Kidney (tissue), 13 donors: ENCODE measurements at regions not wholly inside any gene's neighbourhood (a gene's known extent, or its start where the extent isn't known, plus 50 kb on each side); places are given as distances from the start of the nearest gene placed in this dataset.
"Not testable (repeated sequence)": the region's sequence is repeated elsewhere in the genome, so short reads cannot be mapped to it uniquely, and the experiment has no call there.

Source experiments
- DNase-seq, 5 donors: peaks; one replicate each; pipeline ENCODE4 v3.0.0-alpha.2; 2013 to 2020
- FAIRE-seq: peaks from 2 replicates; lab custom pipeline; 2012; peaks lifted over from hg19 to GRCh38; lab: Jason Lieb, UNC
- H3K27ac ChIP-seq, 2 donors: one replicate each; pipeline ENCODE4 v1.7.0; 2013; ENCODE audit warnings: low read depth in 2 of 2, low read length in 2 of 2, inconsistent platforms in 1 of 2
- H3K27me3 ChIP-seq: one replicate; pipeline ENCODE4 v1.7.1; 2013; ENCODE audit warnings: low read length, inconsistent platforms; ENCODE audit not compliant: control insufficient read depth, insufficient read depth
- H3K36me3 ChIP-seq, 3 donors: one replicate each; pipeline versions ENCODE4 v1.7.0 to v1.7.1; 2013; ENCODE audit warnings: low read length in 3 of 3, control low read depth in 1 of 3, inconsistent platforms in 1 of 3; ENCODE audit not compliant: insufficient read depth in 3 of 3, control insufficient read depth in 2 of 3
- H3K4me1 ChIP-seq, 3 donors: one replicate each; pipeline versions ENCODE4 v1.7.0 to v1.7.1; 2013; ENCODE audit warnings: low read length in 3 of 3, inconsistent platforms in 1 of 3, low read depth in 1 of 3; ENCODE audit not compliant: control insufficient read depth in 2 of 3, insufficient read depth in 2 of 3
- H3K4me3 ChIP-seq, 3 donors: one replicate each; pipeline versions ENCODE4 v1.7.0 to v1.8.1; 2013; ENCODE audit warnings: low read length in 3 of 3, control low read depth in 1 of 3, inconsistent platforms in 1 of 3
- H3K9ac ChIP-seq, 3 donors: one replicate each; pipeline versions ENCODE4 v1.7.0 to v1.7.1; 2013; ENCODE audit warnings: low read length in 3 of 3, control low read depth in 1 of 3, inconsistent platforms in 1 of 3
- H3K9me3 ChIP-seq, 3 donors: one replicate each; pipeline versions ENCODE4 v1.7.0 to v1.7.1; 2013; ENCODE audit warnings: low read length in 3 of 3, control low read depth in 1 of 3, inconsistent platforms in 1 of 3; ENCODE audit not compliant: control insufficient read depth in 2 of 3, insufficient read depth in 1 of 3
- intact Hi-C: fragments of 100-400 bp; cut with DNase I; formaldehyde crosslinking; loops from one replicate; pipeline ENCODE4 v1.11.1; 2022
- TF ChIP-seq, protein P1 (sequence below): IDR thresholded peaks from 3 replicates; pipeline ENCODE4 v1.5.1; 2012; ENCODE audit warnings: mild to moderate bottlenecking, moderate library complexity, borderline replicate concordance; ENCODE audit not compliant: insufficient read depth; ENCODE audit errors: extremely low read depth
- donor health status: control.
- donor health status: control.
- donor health status: control.
- donor health status: control.
- donor health status: control.
- donor health status: DM: yes; HTN: yes; CAD: no.
- donor health status: Normal renal cell carcinoma (clear cell type).

DNA sequence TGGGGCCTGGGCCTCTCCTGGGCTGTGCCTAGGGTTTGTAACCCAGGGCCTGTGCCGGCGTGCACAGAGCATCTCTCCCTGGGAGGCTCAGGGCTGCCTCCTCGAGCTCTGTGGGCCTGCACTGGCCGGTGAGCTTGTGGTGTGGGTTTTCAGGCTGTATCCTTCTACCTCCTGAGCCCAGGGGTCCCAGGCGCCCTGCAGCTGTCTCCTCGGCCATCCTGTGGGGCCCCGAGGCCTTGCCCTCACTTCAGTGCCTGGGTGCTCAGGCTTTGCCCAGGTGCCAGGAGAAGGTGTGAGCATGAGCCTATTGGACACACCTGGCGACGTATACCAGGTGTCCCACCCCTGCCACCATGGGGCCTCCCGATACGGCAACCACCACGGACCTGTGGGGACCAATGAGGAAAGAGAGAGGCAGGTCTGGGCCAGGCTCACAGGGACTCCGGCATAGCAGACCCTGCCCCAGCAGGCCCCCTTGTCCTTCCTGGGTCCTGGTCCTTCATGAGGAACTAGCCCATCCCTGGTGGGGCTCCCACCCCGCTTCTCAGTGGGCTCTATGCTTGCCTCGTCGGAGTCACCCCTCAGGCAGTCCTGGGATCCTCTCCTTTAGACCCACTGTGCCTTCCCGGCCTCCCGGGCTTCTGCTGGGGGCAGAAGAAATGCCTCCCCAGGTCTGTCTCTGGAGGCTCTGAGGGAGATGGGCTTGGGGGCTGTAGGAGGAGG, 400.2 kb downstream of the TMEM121 start:
- DNase-seq (peak in 1 of 5 donors; percentile 56), FAIRE-seq (no peak)
- Histone ChIP-seq H3K27me3 (no peaks in the 10 kb centered on the region), H3K9me3 (no peaks in the 10 kb centered on the region), H3K4me1 (no peaks in the 10 kb centered on the region), H3K27ac (no peak overlapping the region), H3K4me3 (no peak overlapping the region), H3K36me3 (no peaks in the 10 kb centered on the region), H3K9ac (no peak overlapping the region)
- intact Hi-C loops = no loop called here
- TF ChIP-seq, protein P1, sequence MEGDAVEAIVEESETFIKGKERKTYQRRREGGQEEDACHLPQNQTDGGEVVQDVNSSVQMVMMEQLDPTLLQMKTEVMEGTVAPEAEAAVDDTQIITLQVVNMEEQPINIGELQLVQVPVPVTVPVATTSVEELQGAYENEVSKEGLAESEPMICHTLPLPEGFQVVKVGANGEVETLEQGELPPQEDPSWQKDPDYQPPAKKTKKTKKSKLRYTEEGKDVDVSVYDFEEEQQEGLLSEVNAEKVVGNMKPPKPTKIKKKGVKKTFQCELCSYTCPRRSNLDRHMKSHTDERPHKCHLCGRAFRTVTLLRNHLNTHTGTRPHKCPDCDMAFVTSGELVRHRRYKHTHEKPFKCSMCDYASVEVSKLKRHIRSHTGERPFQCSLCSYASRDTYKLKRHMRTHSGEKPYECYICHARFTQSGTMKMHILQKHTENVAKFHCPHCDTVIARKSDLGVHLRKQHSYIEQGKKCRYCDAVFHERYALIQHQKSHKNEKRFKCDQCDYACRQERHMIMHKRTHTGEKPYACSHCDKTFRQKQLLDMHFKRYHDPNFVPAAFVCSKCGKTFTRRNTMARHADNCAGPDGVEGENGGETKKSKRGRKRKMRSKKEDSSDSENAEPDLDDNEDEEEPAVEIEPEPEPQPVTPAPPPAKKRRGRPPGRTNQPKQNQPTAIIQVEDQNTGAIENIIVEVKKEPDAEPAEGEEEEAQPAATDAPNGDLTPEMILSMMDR = no peak

DNA sequence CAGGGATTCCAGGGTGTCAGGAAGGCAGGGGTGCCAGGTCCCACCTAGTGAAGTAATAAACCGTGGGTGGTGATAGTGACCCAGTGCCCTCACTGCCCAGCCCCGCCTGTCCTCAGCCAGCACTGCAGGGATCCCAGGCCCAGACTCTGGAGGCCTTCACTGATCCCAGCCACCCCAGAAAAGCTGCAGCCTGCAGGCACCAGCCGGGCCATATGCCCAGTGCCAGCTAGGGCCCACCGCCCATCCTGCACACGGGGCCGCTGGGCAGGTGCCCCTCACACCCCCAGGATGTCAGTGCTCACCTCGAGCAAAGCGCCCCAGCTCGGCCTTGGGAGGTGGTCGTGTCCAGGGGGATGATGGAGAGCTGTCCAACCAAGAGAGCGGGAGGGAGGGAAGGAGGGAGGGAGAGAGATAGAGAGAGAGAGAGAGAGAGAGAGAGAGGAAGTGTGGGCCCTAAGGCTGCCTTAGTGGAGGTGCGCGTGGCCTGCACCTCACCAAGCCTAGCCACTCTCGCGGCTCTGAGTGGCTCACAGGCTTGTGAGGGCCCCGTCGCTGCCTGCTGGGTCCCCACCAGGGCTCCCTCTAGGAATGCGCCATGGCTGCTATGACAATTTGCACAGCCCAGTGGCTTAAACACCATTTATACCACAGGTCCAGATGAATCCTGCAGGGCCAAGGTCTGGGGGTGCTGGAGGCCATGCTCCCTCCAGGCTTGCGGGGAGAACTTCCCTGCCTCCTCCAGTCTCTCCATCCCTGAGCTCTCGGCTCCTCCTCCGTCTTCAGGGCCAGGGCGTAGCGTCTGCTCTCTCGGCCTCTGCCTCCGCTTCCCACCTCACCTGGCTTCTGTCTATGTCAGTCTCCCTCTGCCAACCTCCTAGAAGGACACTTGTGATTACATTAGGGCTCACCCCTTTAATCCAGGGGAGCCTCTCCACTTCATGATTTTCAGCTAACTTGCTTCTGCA, 401.0 kb downstream of the TMEM121 start:
- no peak for FAIRE-seq
- Histone ChIP-seq H3K9ac (no peak overlapping the region), H3K27me3 (no peaks in the 10 kb centered on the region), H3K36me3 (no peaks in the 10 kb centered on the region), H3K4me3 (no peak overlapping the region), H3K4me1 (no peaks in the 10 kb centered on the region), H3K27ac (no peak overlapping the region), H3K9me3 (no peaks in the 10 kb centered on the region)
- intact Hi-C loops = no loop called here
- DNase-seq = peak in 1 of 5 donors; percentile 56
- TF ChIP-seq, protein P1 = no peak

DNA sequence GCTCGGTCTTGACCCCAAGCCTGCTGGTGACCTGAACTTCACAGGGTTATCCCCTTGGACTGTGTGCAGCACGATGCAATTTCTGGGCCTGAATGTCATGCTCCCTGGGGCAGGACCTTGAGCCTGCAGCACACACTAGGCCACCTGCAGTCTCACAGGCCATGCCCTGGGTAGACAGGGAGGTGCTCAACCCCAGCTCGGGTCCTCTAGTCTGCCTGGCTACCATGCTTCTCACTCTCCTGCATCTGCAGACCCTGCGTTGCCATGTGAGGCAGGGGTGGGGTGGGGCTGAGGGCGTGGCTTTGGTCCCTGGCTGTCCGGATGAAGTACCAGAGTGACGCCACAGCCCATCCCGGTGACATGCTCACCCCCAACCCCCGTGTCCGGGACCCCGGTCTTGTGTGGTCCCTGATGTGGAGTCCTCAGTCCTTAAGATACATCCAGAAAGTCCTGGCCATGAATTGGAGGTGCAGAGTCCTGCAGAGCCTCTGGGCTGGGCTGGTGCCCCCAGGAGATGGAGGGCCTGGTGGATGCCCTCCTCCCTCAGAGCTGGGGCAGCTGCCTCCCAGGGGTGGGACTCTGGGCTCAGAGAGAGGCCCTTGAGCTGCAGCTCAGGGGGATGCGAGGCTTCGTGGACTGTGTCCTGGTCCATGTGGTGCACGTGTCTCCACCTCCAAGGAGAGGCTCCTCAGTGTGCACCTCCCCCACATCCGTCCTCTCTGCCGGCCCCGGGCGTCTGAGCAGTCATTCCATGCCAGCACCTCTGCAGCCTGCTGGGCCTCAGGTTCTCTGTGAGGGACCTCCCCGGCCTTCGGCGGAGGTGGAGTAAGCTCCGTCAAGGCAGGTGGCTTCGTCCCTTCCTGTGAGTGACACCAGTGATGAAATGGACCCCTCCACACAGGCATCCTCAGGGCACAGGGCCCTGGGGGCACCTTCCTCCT, 402.1 kb downstream of the TMEM121 start:
- H3K4me3 ChIP-seq, H3K36me3 ChIP-seq, FAIRE-seq, H3K9ac ChIP-seq, H3K9me3 ChIP-seq, H3K27me3 ChIP-seq, H3K27ac ChIP-seq, H3K4me1 ChIP-seq, intact Hi-C loops: not testable (repeated sequence)
- peak in 1 of 5 donors; percentile 76 for DNase-seq
